MM.1S (cell line): ENCODE measurements at regions not wholly inside any gene's neighbourhood (a gene's known extent, or its start where the extent isn't known, plus 50 kb on each side); places are given as distances from the start of the nearest gene placed in this dataset.

Experiments
- DNase-seq: peaks from one replicate; pipeline ENCODE4 v3.0.0-alpha.2; 2015
- H2AFZ ChIP-seq: fragments of 300-600 bp; sonication (generic); 2 replicates; pipeline ENCODE4 v1.6.0; 2016; ENCODE audit warnings: antibody characterized with exemption, low read length
- H3F3A ChIP-seq: fragments of 300-600 bp; sonication (generic); 2 replicates; pipeline ENCODE4 v1.6.1; 2016; ENCODE audit warnings: mild to moderate bottlenecking, antibody characterized with exemption, low read length, moderate library complexity, mixed read lengths; ENCODE audit not compliant: insufficient read depth
- H3K27ac ChIP-seq: fragments of 300-600 bp; sonication (generic); 2 replicates; pipeline ENCODE4 v1.5.1; 2016; ENCODE audit warnings: mild to moderate bottlenecking, low read length
- H3K27me3 ChIP-seq: fragments of 300-600 bp; sonication (generic); replicated peaks from 2 replicates; pipeline ENCODE4 v1.6.0; 2016; ENCODE audit warnings: low read length; ENCODE audit not compliant: insufficient read depth
- H3K36me3 ChIP-seq: fragments of 300-600 bp; sonication (generic); replicated peaks from 2 replicates; pipeline ENCODE4 v1.6.1; 2016; ENCODE audit warnings: mild to moderate bottlenecking, low read length, mixed read lengths; ENCODE audit not compliant: insufficient read depth
- H3K4me1 ChIP-seq: fragments of 300-600 bp; sonication (generic); 2 replicates; pipeline ENCODE4 v1.6.1; 2016; ENCODE audit warnings: low read length, mixed read lengths
- H3K4me2 ChIP-seq: fragments of 300-600 bp; sonication (generic); 2 replicates; pipeline ENCODE4 v1.6.0; 2016; ENCODE audit warnings: low read depth, low read length
- H3K4me3 ChIP-seq: fragments of 300-600 bp; sonication (generic); 2 replicates; pipeline ENCODE4 v1.5.1; 2016; ENCODE audit warnings: low read length, mixed read lengths
- H3K79me2 ChIP-seq: fragments of 300-600 bp; sonication (generic); 2 replicates; pipeline ENCODE4 v1.6.1; 2016; ENCODE audit warnings: mixed run types, low read length, mixed read lengths
- H3K9ac ChIP-seq: fragments of 300-600 bp; sonication (generic); 2 replicates; pipeline ENCODE4 v1.6.1; 2016; ENCODE audit warnings: low read length, mixed read lengths
- H3K9me2 ChIP-seq: fragments of 300-600 bp; sonication (generic); replicated peaks from 2 replicates; pipeline ENCODE4 v1.6.1; 2016; ENCODE audit warnings: mild to moderate bottlenecking, low read length, mixed read lengths; ENCODE audit not compliant: insufficient read depth
- H3K9me3 ChIP-seq: fragments of 300-600 bp; sonication (generic); replicated peaks from 2 replicates; pipeline ENCODE4 v1.6.1; 2016; ENCODE audit warnings: mild to moderate bottlenecking, low read length, mixed read lengths; ENCODE audit not compliant: insufficient read depth
- H4K20me1 ChIP-seq: fragments of 300-600 bp; sonication (generic); 2 replicates; pipeline ENCODE4 v1.6.1; 2016; ENCODE audit warnings: mild to moderate bottlenecking, low read length, moderate library complexity, mixed read lengths; ENCODE audit not compliant: insufficient read depth
- CTCF ChIP-seq: fragments of 300-600 bp; sonication (generic); IDR thresholded peaks from 2 replicates; pipeline ENCODE4 v1.5.1; 2016; ENCODE audit warnings: antibody characterized with exemption, low read length, mixed read lengths
- EZH2 ChIP-seq: fragments of 300-600 bp; sonication (generic); optimal IDR thresholded peaks from 2 replicates; pipeline ENCODE3; 2017; ENCODE audit warnings: low read depth, mild to moderate bottlenecking, antibody characterized with exemption, low read length, mixed read lengths
- EZH2phosphoT487 ChIP-seq: fragments of 300-600 bp; sonication (generic); IDR thresholded peaks from 2 replicates; pipeline ENCODE4 v1.6.1; 2018; ENCODE audit warnings: antibody characterized with exemption, low read length

DNA sequence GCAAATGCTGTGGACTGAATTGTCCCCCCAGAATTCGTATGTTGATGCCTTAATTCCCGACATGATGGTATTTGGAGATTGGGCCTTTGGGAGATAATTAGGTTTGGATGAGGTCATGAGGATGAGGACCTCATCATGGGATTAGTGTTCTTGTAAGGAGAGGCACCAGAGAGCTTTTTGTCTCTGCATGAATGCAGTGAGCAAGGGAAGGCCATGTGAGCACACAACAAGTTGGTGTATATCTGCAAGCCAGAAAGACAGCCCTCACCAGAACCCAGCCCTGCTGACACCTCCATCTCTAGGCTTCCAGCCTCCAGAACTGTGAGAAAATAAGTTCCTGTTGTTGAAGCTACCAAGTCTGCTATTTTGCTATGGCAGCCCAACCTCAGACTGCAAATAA, 51.9 kb upstream of the SMCO2 start:
- TF ChIP-seq EZH2phosphoT487 = no peak
- no peak for TF ChIP-seq EZH2
- TF ChIP-seq CTCF = no peak
- H3K79me2 ChIP-seq = no peaks in the 10 kb centered on the region
- DNase-seq = no peak

GRCh38 chr12:27396216-27396815, 50.2 kb upstream of the SMCO2 start:
- TF ChIP-seq EZH2 (no peak), CTCF (no peak), EZH2phosphoT487 (no peak)
- Histone ChIP-seq H3K9me2 (no peaks in the 10 kb centered on the region), H3K9ac (no peak overlapping the region), H3K27ac (no peak overlapping the region), H3K9me3 (no peaks in the 10 kb centered on the region), H3K4me3 (no peak overlapping the region), H3F3A (no peaks in the 10 kb centered on the region), H3K36me3 (no peaks in the 10 kb centered on the region), H3K4me2 (no peak overlapping the region), H4K20me1 (no peaks in the 10 kb centered on the region), H3K79me2 (no peaks in the 10 kb centered on the region), H3K4me1 (no peaks in the 10 kb centered on the region), H3K27me3 (no peaks in the 10 kb centered on the region), H2AFZ (no peak overlapping the region)
- DNase-seq = no peak

More for the DNA sequence above, 51.9 kb upstream of the SMCO2 start:
- Histone ChIP-seq H3K27ac (no peak overlapping the region), H3K9ac (no peak overlapping the region), H3K9me2 (no peaks in the 10 kb centered on the region), H4K20me1 (no peaks in the 10 kb centered on the region), H3K4me3 (no peak overlapping the region), H3K27me3 (no peaks in the 10 kb centered on the region), H3K36me3 (no peaks in the 10 kb centered on the region), H3K9me3 (no peaks in the 10 kb centered on the region), H3F3A (no peaks in the 10 kb centered on the region), H2AFZ (no peak overlapping the region), H3K4me1 (no peaks in the 10 kb centered on the region), H3K4me2 (no peak overlapping the region)
